ENCODE measurements at regions not wholly inside any gene's neighbourhood (a gene's known extent, or its start where the extent isn't known, plus 50 kb on each side); places are given as distances from the start of the nearest gene placed in this dataset.

DNA sequence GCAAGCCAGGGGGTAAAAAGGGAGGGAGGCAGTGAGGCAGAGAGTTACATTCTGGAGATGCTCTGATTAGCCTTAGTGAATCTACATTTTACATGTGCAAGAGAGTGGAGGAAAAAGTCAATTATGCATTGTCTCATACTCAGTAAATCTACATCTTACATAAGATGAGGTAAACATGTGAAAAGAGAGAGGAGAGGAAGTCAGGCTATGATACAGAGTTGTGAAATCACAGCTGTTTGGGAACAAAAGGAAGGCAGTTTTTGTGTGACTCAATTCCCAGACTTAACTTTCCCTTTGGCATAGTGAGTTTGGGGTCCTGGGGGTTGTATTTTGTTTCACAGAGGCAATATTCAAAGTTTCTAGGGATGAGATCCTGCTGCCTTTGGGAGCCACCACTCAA, 67.8 kb downstream of the GP2 start:
- Mint-ChIP-seq H3K9me3 (no peaks in the 10 kb centered on the region), H3K4me1 (no peaks in the 10 kb centered on the region), H3K4me3 (no peak overlapping the region), H3K36me3 (no peaks in the 10 kb centered on the region), H3K27ac (no peak overlapping the region), H3K27me3 (ENCODE audit: low read depth in 3 of 3) (peaks cover 0 to 4% (median 2%) of the 10 kb centered on the region in 3 donors)
- DNase-seq: no peak

DNA sequence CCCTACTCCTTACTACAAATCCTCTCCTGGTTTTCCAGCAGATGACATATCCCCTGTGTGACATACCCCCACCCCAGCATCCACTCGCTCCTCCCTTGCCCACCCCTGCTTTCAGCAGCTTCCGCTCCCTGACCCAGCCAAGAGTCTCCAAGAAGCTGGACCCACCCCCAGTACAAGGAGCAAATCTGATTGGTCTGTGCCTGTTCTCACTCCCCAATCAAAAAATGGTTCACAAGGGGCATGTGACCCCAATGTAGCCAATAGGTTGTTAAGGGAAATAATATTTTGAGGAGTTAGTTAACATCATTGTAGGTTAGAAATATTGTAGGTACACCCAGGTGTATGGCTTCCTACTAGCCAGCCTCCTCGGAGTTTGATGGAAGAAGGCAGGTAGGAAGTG, 70.1 kb downstream of the GP2 start:
- no peak for DNase-seq
- no peak overlapping the region for H3K27ac Mint-ChIP-seq
- H3K36me3 Mint-ChIP-seq: no peaks in the 10 kb centered on the region
- H3K4me1 Mint-ChIP-seq: no peaks in the 10 kb centered on the region
- H3K27me3 Mint-ChIP-seq (ENCODE audit: low read depth in 3 of 3): peaks cover 2 to 3% (median 2%) of the 10 kb centered on the region in 3 donors
- H3K9me3 Mint-ChIP-seq: no peaks in the 10 kb centered on the region
- H3K4me3 Mint-ChIP-seq: no peak overlapping the region

DNA sequence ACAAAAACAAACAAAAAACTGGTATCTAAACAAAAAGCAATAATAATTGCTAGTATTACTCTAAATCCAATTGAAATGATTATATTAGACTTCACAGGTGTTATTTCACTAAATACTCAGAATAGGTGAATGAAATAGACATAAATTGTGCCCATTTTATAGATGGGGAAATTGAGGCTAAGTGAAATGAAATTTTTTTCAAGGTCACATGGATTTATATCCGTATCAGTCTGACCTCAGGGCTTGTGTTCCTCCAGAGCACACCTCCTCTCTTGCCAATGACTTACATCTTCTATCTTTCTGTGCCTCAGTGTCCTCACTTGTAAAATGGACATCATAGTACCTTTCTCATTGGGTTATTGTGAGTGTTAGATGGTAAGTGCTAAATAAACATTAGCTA, 72.3 kb downstream of the GP2 start:
- Mint-ChIP-seq H3K4me1 (no peaks in the 10 kb centered on the region), H3K27ac (no peak overlapping the region), H3K9me3 (peaks cover 0 to 4% (median 0%) of the 10 kb centered on the region in 6 donors), H3K36me3 (no peaks in the 10 kb centered on the region), H3K4me3 (no peak overlapping the region), H3K27me3 (ENCODE audit: low read depth in 3 of 3) (peaks cover 0 to 3% (median 2%) of the 10 kb centered on the region in 3 donors)
- DNase-seq: no peak

DNA sequence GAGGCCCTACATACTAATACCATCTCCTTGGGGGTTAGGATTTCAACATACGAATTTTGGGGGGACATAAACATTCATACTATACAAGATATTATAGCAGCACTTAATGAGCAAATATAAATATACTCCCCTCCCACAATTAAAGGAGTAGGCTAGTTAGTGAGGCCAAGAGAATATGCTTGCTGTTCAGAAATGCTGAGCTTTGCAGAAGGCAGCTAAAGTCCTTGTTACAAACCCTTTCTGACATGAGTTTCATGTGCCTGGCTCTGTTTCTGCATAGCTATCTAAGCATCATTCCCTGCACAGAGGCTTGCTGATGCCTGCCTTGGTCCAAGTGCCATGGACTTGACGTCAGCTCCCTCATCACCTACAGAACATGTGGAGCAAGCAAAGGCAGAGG, 73.5 kb downstream of the GP2 start:
- Mint-ChIP-seq H3K9me3 (peaks cover 0 to 4% (median 0%) of the 10 kb centered on the region in 6 donors), H3K4me1 (no peaks in the 10 kb centered on the region), H3K27me3 (ENCODE audit: low read depth in 3 of 3) (peaks cover 0 to 3% (median 0%) of the 10 kb centered on the region in 3 donors), H3K36me3 (no peaks in the 10 kb centered on the region), H3K4me3 (no peak overlapping the region), H3K27ac (no peak overlapping the region)
- no peak for DNase-seq

DNA sequence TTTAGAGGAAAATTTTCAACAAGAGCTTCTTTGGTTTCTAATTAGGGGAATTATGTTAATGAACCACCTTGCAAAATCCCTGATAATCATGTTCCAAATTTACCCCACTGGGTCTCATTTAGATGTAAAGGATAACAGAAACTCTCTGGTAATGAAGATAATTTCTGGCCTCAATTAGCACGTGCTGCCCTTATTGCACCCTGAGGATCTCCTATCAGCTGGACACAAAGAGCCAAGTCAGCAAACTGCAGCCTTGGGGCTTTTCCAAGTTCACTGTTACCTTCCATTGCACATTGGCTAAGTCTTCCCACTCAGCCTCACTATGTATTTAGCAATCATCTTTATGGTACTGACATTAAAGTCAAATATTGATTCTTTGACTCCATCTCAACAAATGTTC, 78.1 kb downstream of the GP2 start:
- no peak overlapping the region for H3K4me3 Mint-ChIP-seq
- no peak for DNase-seq
- no peaks in the 10 kb centered on the region for H3K36me3 Mint-ChIP-seq
- H3K9me3 Mint-ChIP-seq: peaks cover 0 to 6% (median 0%) of the 10 kb centered on the region in 6 donors
- peaks cover 0 to 3% (median 3%) of the 10 kb centered on the region in 3 donors for H3K27me3 Mint-ChIP-seq (ENCODE audit: low read depth in 3 of 3)
- H3K4me1 Mint-ChIP-seq: no peaks in the 10 kb centered on the region
- H3K27ac Mint-ChIP-seq: no peak overlapping the region

DNA sequence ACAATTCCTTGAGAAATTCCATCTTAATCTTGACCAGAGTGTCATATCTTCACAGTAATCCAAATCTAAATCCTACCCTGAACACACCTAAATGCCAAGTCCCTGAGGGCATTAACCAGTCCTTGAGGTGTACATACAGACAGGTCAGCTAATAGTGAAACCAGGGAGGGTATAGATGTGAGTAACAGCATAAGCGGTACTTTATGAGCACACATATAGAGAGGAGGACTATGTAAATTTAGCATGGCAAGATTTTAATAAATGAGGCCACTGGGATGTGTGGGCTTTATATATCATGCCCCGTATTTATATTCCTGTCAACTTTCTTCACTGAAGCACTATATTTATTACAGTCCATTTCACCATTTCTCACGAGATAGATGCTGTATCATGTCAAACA, 80.2 kb downstream of the GP2 start:
- Mint-ChIP-seq H3K4me1 (no peaks in the 10 kb centered on the region), H3K27ac (no peak overlapping the region), H3K4me3 (no peak overlapping the region), H3K36me3 (no peaks in the 10 kb centered on the region), H3K27me3 (ENCODE audit: low read depth in 3 of 3) (peaks cover 0 to 3% (median 0%) of the 10 kb centered on the region in 3 donors), H3K9me3 (peaks cover 0 to 6% (median 0%) of the 10 kb centered on the region in 6 donors)
- no peak for DNase-seq

DNA sequence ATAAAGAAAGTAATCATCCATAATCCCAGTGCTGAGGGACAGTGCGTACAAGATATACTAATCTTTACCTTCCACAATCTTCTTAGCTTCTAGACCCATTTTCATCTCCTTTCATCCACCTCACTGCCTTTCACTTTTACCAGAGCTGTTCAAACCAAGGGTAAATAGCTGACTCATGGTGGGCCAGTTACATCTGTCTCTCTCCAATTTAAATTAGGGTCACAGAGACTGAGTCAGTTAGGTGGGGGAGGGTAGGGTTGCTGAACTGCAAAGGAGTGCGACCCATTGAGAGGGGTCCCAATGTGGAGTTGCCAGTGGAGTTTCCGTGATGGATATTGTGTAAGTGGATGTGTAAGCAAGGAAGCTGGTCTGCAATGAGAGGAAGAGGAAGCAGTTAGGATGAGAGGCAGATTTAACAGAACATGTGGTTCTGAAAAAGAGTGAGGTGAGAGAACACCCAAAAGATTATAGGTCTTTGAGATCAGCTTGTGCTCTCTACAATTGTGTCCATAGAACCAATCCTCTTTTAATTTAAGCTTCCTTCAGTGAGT, 83.5 kb downstream of the GP2 start:
- H3K4me1 Mint-ChIP-seq: no peaks in the 10 kb centered on the region
- H3K27ac Mint-ChIP-seq: no peak overlapping the region
- H3K27me3 Mint-ChIP-seq (ENCODE audit: low read depth in 3 of 3): peaks cover 0 to 9% (median 2%) of the 10 kb centered on the region in 3 donors
- peaks cover 0 to 2% (median 0%) of the 10 kb centered on the region in 6 donors for H3K9me3 Mint-ChIP-seq
- H3K4me3 Mint-ChIP-seq: no peak overlapping the region
- no peaks in the 10 kb centered on the region for H3K36me3 Mint-ChIP-seq
- no peak for DNase-seq

DNA sequence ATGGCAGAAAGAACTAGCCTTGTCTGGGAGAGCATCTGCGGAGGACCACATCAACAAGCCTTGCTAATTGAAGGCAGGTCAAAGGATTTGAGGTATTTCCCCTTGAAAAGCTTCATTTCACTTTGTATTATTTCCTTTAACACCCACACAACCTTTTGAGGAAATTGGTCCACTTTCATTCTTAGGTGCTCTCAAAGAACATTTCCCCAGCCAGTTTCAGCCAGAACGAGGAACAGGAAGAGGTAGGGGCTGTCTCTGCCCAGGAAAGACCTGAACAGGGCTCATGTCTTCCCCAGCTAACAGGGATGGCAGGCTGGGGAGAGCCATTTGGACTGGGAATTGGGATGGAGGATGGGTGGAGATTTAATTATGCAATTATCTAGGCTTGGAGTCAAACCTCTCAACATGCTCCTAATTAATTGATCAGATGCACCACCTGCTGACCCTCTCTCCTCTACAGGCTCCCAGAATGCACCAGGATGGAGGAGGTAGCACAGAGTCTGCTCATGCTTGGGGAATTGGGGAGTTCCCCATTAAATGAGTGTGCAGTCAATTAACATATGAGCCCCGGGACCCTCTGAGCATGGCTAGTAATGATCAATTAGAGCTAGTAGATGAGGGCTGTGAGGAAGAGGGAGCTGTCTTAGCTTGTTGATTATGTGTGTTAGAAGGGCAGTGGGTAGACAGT, 84.6 kb downstream of the GP2 start:
- Mint-ChIP-seq H3K27me3 (ENCODE audit: low read depth in 3 of 3) (peaks cover 0 to 7% (median 2%) of the 10 kb centered on the region in 3 donors), H3K27ac (no peak overlapping the region), H3K4me3 (no peak overlapping the region), H3K4me1 (no peaks in the 10 kb centered on the region), H3K9me3 (peaks cover 0 to 2% (median 0%) of the 10 kb centered on the region in 6 donors), H3K36me3 (no peaks in the 10 kb centered on the region)
- no peak for DNase-seq

DNA sequence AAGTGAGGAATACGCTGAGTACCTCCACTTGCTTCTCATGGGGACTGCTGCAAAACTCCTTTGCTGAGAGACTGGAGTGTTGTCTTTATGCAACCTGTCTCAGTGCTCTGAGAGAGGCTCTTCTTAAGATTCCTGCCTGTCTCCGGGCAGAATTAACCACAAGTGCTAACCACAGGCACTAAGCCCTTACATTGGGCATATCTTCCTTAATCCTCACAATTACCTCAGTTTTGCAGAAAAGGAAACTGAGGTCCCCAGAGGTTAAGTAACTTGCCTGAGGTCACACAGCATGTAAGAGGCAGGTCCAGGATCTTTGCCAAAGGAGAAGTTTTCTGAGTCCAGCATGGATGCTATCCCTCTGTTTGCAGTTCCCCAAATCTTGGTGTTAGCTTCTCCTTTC, 86.0 kb downstream of the GP2 start:
- Mint-ChIP-seq H3K4me3 (no peak overlapping the region), H3K27ac (no peak overlapping the region), H3K4me1 (no peaks in the 10 kb centered on the region), H3K36me3 (no peaks in the 10 kb centered on the region), H3K27me3 (ENCODE audit: low read depth in 3 of 3) (peaks cover 0 to 7% (median 2%) of the 10 kb centered on the region in 3 donors), H3K9me3 (peaks cover 0 to 3% (median 0%) of the 10 kb centered on the region in 6 donors)
- no peak for DNase-seq

DNA sequence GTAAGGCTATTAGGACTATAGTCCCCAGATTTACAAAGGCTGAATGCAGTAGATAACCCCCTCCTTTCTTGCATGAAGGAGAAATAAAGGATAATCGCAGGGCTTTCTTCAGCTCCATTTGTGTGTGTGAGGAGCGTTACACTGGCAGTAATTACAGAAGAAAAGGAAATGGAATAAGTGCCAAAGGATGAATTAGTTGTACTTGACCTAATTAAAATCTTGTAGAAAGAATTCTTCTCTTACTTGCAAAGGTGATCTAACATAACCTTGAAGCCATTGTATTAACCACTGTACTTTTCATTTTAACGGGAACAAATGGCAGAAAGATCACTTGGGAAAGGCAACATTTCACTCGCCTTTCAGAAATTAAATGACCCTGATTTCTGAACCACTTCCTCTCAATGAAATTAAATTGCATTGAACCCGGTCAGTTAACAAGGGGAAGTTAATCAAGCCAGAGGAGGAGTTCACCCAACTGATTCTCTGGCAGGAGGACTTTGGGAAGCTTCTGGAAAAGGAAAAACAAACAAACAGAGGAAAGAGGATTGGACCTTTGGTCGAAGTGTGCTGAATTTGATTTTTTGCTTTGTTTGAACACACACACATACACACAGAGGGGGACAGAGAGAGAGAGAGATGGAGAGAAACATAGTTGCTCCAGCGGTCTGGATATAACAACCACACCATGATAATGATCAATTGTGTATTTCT, 90.6 kb downstream of the GP2 start:
- peaks cover 0 to 4% (median 0%) of the 10 kb centered on the region in 6 donors for H3K9me3 Mint-ChIP-seq
- no peaks in the 10 kb centered on the region for H3K36me3 Mint-ChIP-seq
- H3K27me3 Mint-ChIP-seq (ENCODE audit: low read depth in 3 of 3): peaks cover 0 to 9% (median 2%) of the 10 kb centered on the region in 3 donors
- no peak for DNase-seq
- H3K4me3 Mint-ChIP-seq: no peak overlapping the region
- no peaks in the 10 kb centered on the region for H3K4me1 Mint-ChIP-seq
- no peak overlapping the region for H3K27ac Mint-ChIP-seq

DNA sequence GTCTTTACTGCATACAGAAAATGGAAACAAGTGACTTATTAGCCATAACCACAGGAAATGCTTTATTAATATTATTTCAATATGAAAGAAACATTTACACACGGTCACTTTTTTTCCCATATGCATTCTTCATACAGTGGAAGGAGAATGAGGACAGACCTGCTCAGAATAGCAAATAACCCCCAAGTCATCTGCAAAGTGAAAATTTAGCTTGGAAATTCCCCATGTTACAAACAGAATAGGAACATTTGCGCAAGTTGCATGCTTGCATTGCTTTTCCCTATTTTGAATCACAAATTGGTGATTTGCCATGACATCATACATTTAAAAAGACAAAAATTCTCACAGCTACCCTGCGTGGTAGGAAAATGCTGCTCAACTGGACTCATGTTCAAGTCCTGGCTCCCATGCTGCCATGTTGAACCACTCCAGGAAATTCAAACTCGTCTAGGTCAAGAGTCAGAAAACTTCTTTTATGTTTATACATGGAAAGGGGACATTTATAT, 102.0 kb downstream of the GP2 start:
- DNase-seq: no peak
- no peaks in the 10 kb centered on the region for H3K9me3 Mint-ChIP-seq
- H3K36me3 Mint-ChIP-seq: no peaks in the 10 kb centered on the region
- H3K4me3 Mint-ChIP-seq: no peak overlapping the region
- H3K4me1 Mint-ChIP-seq: no peaks in the 10 kb centered on the region
- H3K27me3 Mint-ChIP-seq (ENCODE audit: low read depth in 3 of 3): peaks cover 0 to 5% (median 2%) of the 10 kb centered on the region in 3 donors
- H3K27ac Mint-ChIP-seq: no peak overlapping the region

DNA sequence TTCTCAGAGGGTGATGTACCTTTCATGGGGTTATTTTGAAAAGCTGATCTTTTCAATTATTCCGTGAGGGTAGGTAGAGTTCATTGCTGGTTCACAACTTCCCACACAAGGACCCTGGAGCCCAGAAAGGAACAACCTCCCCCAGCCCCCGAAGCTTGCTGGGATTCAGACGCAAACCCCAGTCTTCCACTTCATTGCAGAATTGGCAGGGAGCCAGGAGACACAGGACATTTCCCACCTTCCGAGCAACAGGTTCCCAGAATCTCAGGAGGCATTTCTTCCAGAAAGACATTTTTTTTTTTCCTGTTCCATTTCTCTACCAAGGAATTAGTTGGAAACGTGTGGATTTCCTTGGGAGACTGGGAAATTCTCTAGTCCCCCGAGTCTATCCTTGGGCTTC, 106.1 kb downstream of the GP2 start:
- Mint-ChIP-seq H3K36me3 (no peaks in the 10 kb centered on the region), H3K9me3 (no peaks in the 10 kb centered on the region), H3K4me1 (no peaks in the 10 kb centered on the region), H3K4me3 (no peak overlapping the region), H3K27me3 (ENCODE audit: low read depth in 3 of 3) (peaks cover 0 to 5% (median 2%) of the 10 kb centered on the region in 3 donors), H3K27ac (no peak overlapping the region)
- DNase-seq: no peak

DNA sequence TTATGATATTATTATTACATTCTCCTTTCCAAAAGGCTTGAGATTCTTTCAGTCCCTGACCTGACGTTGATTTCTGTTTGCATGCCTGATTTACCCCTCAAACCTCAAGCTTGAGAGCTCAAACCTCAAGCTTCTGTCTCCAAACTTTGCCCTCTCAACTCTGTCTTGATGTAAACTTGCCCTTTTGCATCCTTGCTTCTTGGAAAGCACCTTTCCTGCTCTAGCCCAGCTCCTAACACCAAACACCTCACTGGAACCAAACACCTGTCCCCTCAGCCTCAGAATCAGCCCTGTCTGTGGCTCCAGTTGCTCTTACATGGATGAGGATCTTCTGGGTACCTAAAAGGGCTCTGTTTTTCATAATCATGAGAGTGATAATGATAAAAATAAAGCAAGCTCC, 109.2 kb downstream of the GP2 start:
- Mint-ChIP-seq H3K4me3 (no peak overlapping the region), H3K36me3 (no peaks in the 10 kb centered on the region), H3K9me3 (peaks cover 0 to 5% (median 0%) of the 10 kb centered on the region in 6 donors), H3K4me1 (no peaks in the 10 kb centered on the region), H3K27me3 (ENCODE audit: low read depth in 3 of 3) (peaks cover 0 to 3% (median 2%) of the 10 kb centered on the region in 3 donors), H3K27ac (no peak overlapping the region)
- DNase-seq: no peak

DNA sequence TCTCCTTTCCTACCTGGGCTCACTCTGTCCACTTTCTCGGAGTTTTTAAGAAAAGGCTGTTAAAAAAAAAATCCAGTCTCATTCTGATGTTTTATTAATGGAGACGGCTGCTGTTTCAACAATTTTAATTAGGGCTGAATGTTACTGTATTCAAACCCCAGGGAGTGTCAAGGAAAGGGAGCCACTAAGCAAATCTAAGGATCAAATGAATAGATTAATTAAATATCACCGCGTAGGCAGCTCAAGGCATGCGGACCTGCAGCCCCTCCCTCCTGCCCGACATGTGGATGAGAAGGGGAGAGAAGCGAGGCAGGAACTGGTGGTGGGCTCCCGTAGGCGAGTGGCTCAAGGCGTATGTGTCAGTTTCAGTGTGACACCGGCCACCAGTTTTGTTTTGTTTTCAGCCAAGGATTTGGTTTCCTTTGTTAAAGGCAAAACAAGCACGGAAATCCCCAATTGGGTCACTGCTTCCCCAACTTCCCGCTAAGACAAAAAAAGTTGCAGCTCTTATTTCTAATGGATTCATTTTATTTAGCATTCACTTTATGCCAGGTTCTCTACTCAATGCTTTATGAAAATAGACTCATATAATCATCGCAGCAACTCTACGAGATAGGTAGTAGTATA, 110.6 kb downstream of the GP2 start:
- no peak for DNase-seq
- H3K27ac Mint-ChIP-seq: no peak overlapping the region
- peaks cover 0 to 5% (median 0%) of the 10 kb centered on the region in 6 donors for H3K9me3 Mint-ChIP-seq
- H3K4me3 Mint-ChIP-seq: no peak overlapping the region
- H3K27me3 Mint-ChIP-seq (ENCODE audit: low read depth in 3 of 3): peaks cover 0 to 3% (median 0%) of the 10 kb centered on the region in 3 donors
- H3K36me3 Mint-ChIP-seq: no peaks in the 10 kb centered on the region
- no peaks in the 10 kb centered on the region for H3K4me1 Mint-ChIP-seq
